Spinal cord (tissue), 9 donors: ENCODE measurements at regions not wholly inside any gene's neighbourhood (a gene's known extent, or its start where the extent isn't known, plus 50 kb on each side); places are given as distances from the start of the nearest gene placed in this dataset.
"Not testable (repeated sequence)": the region's sequence is repeated elsewhere in the genome, so short reads cannot be mapped to it uniquely, and the experiment has no call there.

Experiments used
- DNase-seq, 6 donors: peaks; one replicate each; pipeline versions ENCODE4 v3.0.0 to v3.0.0-alpha.2; 2013 to 2015; ENCODE audit warnings: low spot score in 6 of 6, low read depth in 4 of 6
- H3K27ac ChIP-seq: one replicate; pipeline ENCODE4 v1.5.1; 2013; ENCODE audit warnings: low read depth, low read length, control low read depth
- H3K27me3 ChIP-seq: one replicate; pipeline ENCODE4 v1.6.1; 2013; ENCODE audit warnings: low read length; ENCODE audit not compliant: control insufficient read depth, insufficient read depth
- H3K36me3 ChIP-seq: one replicate; pipeline ENCODE4 v1.6.1; 2013; ENCODE audit warnings: low read length; ENCODE audit not compliant: control insufficient read depth, insufficient read depth
- H3K4me1 ChIP-seq: one replicate; pipeline ENCODE4 v1.6.1; 2013; ENCODE audit warnings: low read length; ENCODE audit not compliant: control insufficient read depth, insufficient read depth
- H3K4me3 ChIP-seq: one replicate; pipeline ENCODE4 v1.5.1; 2013; ENCODE audit warnings: low read depth, low read length, control low read depth
- H3K9me3 ChIP-seq: one replicate; pipeline ENCODE4 v1.6.1; 2013; ENCODE audit warnings: low read length; ENCODE audit not compliant: control insufficient read depth, insufficient read depth
- WGBS: methylation state at CpG from one replicate; pipeline ENCODE4 v1.1.5; 2013; ENCODE audit warnings: missing lambda C conversion rate; ENCODE audit not compliant: insufficient coverage; 5-methylcytosine and 5-hydroxymethylcytosine counted together
- donor health status: healthy.

- Histone ChIP-seq H3K4me1 (no peaks in the 10 kb centered on the region), H3K36me3 (no peaks in the 10 kb centered on the region), H3K27me3 (no peaks in the 10 kb centered on the region), H3K27ac (no peak overlapping the region), H3K9me3 (no peaks in the 10 kb centered on the region), H3K4me3 (no peak overlapping the region)
- no peak for DNase-seq
Observed at GRCh38 chr3:153385343-153385742, 223.3 kb downstream of the RAP2B start.

- Histone ChIP-seq H3K9me3 (peaks cover 2% of the 10 kb centered on the region), H3K4me3 (no peak overlapping the region), H3K36me3 (no peaks in the 10 kb centered on the region), H3K27me3 (no peaks in the 10 kb centered on the region), H3K4me1 (no peaks in the 10 kb centered on the region), H3K27ac (no peak overlapping the region)
- WGBS, result 100% methylated on average over 1 of the region's 2 CpGs
- no peak for DNase-seq
Observed at GRCh38 chr3:153392363-153392762, 230.3 kb downstream of the RAP2B start.

- H3K36me3 ChIP-seq, result no peaks in the 10 kb centered on the region
- DNase-seq, result no peak
- no peak overlapping the region for H3K27ac ChIP-seq
- H3K4me3 ChIP-seq, result no peak overlapping the region
- no CpG with 5 or more reads among the region's 1 CpG for WGBS
- peaks cover 2% of the 10 kb centered on the region for H3K9me3 ChIP-seq
- H3K27me3 ChIP-seq, result no peaks in the 10 kb centered on the region
- no peaks in the 10 kb centered on the region for H3K4me1 ChIP-seq
Observed at GRCh38 chr3:153394017-153394416, 232.0 kb downstream of the RAP2B start.

GRCh38 chr3:153396581-153396980 lies 234.6 kb downstream of the RAP2B start:
- Histone ChIP-seq H3K4me1 (no peaks in the 10 kb centered on the region), H3K36me3 (no peaks in the 10 kb centered on the region), H3K27ac (no peak overlapping the region), H3K4me3 (no peak overlapping the region), H3K9me3 (peaks cover 2% of the 10 kb centered on the region), H3K27me3 (no peaks in the 10 kb centered on the region)
- no peak for DNase-seq
- WGBS, result 84% methylated on average over 2 of the region's 2 CpGs

- Histone ChIP-seq H3K27ac (no peak overlapping the region), H3K27me3 (no peaks in the 10 kb centered on the region), H3K36me3 (no peaks in the 10 kb centered on the region), H3K4me1 (no peaks in the 10 kb centered on the region), H3K9me3 (peaks cover 2% of the 10 kb centered on the region), H3K4me3 (no peak overlapping the region)
- no CpG with 5 or more reads among the region's 2 CpGs for WGBS
- DNase-seq, result peak in 1 of 6 donors; percentile 38
Observed at GRCh38 chr3:153397794-153398193, 235.8 kb downstream of the RAP2B start.

- no peaks in the 10 kb centered on the region for H3K36me3 ChIP-seq
- no peaks in the 10 kb centered on the region for H3K4me1 ChIP-seq
- DNase-seq, result no peak
- H3K4me3 ChIP-seq, result no peak overlapping the region
- H3K27me3 ChIP-seq, result no peaks in the 10 kb centered on the region
- H3K9me3 ChIP-seq, result no peaks in the 10 kb centered on the region
- H3K27ac ChIP-seq, result no peak overlapping the region
Observed at GRCh38 chr3:153399636-153400035, 237.6 kb downstream of the RAP2B start.

GRCh38 chr3:153400641-153401040 lies 238.6 kb downstream of the RAP2B start:
- no peak overlapping the region for H3K4me3 ChIP-seq

GRCh38 chr3:153404157-153404556 lies 242.1 kb downstream of the RAP2B start:
- no CpG with 5 or more reads among the region's 2 CpGs for WGBS
- Histone ChIP-seq H3K36me3 (no peaks in the 10 kb centered on the region), H3K9me3 (no peaks in the 10 kb centered on the region)

More at GRCh38 chr3:153400641-153401040, 238.6 kb downstream of the RAP2B start:
- no peaks in the 10 kb centered on the region for H3K36me3 ChIP-seq
- no peaks in the 10 kb centered on the region for H3K27me3 ChIP-seq
- no peak for DNase-seq
- no peaks in the 10 kb centered on the region for H3K9me3 ChIP-seq
- H3K4me1 ChIP-seq, result no peaks in the 10 kb centered on the region
- H3K27ac ChIP-seq, result no peak overlapping the region

GRCh38 chr3:153405320-153405719 lies 243.3 kb downstream of the RAP2B start:
- DNase-seq, H3K4me3 ChIP-seq, H3K9me3 ChIP-seq, H3K27ac ChIP-seq, H3K4me1 ChIP-seq, H3K27me3 ChIP-seq, H3K36me3 ChIP-seq: not testable (repeated sequence)
- WGBS, result no CpG with 5 or more reads among the region's 4 CpGs

More at GRCh38 chr3:153404157-153404556, 242.1 kb downstream of the RAP2B start:
- H3K27me3 ChIP-seq, result no peaks in the 10 kb centered on the region
- H3K4me1 ChIP-seq, result no peaks in the 10 kb centered on the region
- H3K4me3 ChIP-seq, result no peak overlapping the region
- no peak overlapping the region for H3K27ac ChIP-seq
- no peak for DNase-seq

- Histone ChIP-seq H3K9me3 (no peaks in the 10 kb centered on the region), H3K4me3 (no peak overlapping the region), H3K4me1 (no peaks in the 10 kb centered on the region), H3K36me3 (no peaks in the 10 kb centered on the region), H3K27ac (no peak overlapping the region), H3K27me3 (no peaks in the 10 kb centered on the region)
- WGBS, result 50% methylated on average over 1 of the region's 3 CpGs
- DNase-seq, result no peak
Observed at GRCh38 chr3:153410517-153410916, 248.5 kb downstream of the RAP2B start.
